ENCODE measurements at regions not wholly inside any gene's neighbourhood (a gene's known extent, or its start where the extent isn't known, plus 50 kb on each side); places are given as distances from the start of the nearest gene placed in this dataset.

GRCh38 chr11:121898903-121899302 lies 217.1 kb downstream of the BLID start:
- no peak for ATAC-seq (ENCODE audit: low read depth)
- H3K36me3 ChIP-seq (ENCODE audit: low read depth): no peaks in the 10 kb centered on the region
- H3K4me1 ChIP-seq (ENCODE audit: insufficient read depth, poor library complexity, severe bottlenecking): peaks cover 25% of the 10 kb centered on the region
- no peaks in the 10 kb centered on the region for H3K27me3 ChIP-seq (ENCODE audit: insufficient read depth, poor library complexity, severe bottlenecking)
- H3K9me3 ChIP-seq (ENCODE audit: severe bottlenecking): no peaks in the 10 kb centered on the region
- no peak overlapping the region for H3K4me3 ChIP-seq (ENCODE audit: severe bottlenecking)
- DNase-seq (ENCODE audit: low spot score): no peak
- H3K27ac ChIP-seq (ENCODE audit: poor library complexity, severe bottlenecking): no peak overlapping the region
- TF ChIP-seq CTCF (IDR thresholded peaks at IDR 0.05; ENCODE audit: poor library complexity, severe bottlenecking): no peak

GRCh38 chr11:121895919-121896318 lies 220.1 kb downstream of the BLID start:
- peaks cover 54% of the 10 kb centered on the region for H3K4me1 ChIP-seq (ENCODE audit: insufficient read depth, poor library complexity, severe bottlenecking)
- H3K27me3 ChIP-seq (ENCODE audit: insufficient read depth, poor library complexity, severe bottlenecking): no peaks in the 10 kb centered on the region
- H3K27ac ChIP-seq (ENCODE audit: poor library complexity, severe bottlenecking): peak overlapping the region; percentile 98
- no peak overlapping the region for H3K4me3 ChIP-seq (ENCODE audit: severe bottlenecking)
- peak; percentile 63 for ATAC-seq (ENCODE audit: low read depth)
- no peaks in the 10 kb centered on the region for H3K36me3 ChIP-seq (ENCODE audit: low read depth)
- no peaks in the 10 kb centered on the region for H3K9me3 ChIP-seq (ENCODE audit: severe bottlenecking)
- no peak for TF ChIP-seq CTCF (IDR thresholded peaks at IDR 0.05; ENCODE audit: poor library complexity, severe bottlenecking)
- no peak for DNase-seq (ENCODE audit: low spot score)

GRCh38 chr11:121894581-121894980 lies 221.4 kb downstream of the BLID start:
- Histone ChIP-seq H3K4me3 (ENCODE audit: severe bottlenecking) (no peak overlapping the region), H3K27ac (ENCODE audit: poor library complexity, severe bottlenecking) (peak overlapping the region; percentile 98), H3K36me3 (ENCODE audit: low read depth) (no peaks in the 10 kb centered on the region), H3K9me3 (ENCODE audit: severe bottlenecking) (no peaks in the 10 kb centered on the region), H3K27me3 (ENCODE audit: insufficient read depth, poor library complexity, severe bottlenecking) (no peaks in the 10 kb centered on the region), H3K4me1 (ENCODE audit: insufficient read depth, poor library complexity, severe bottlenecking) (peaks cover 66% of the 10 kb centered on the region)
- DNase-seq (ENCODE audit: low spot score): no peak
- ATAC-seq (ENCODE audit: low read depth): peak; percentile 11; the same call in 1 of the 3 replicates
- TF ChIP-seq CTCF (IDR thresholded peaks at IDR 0.05; ENCODE audit: poor library complexity, severe bottlenecking): no peak

GRCh38 chr11:121892863-121893262 lies 223.2 kb downstream of the BLID start:
- Histone ChIP-seq H3K27ac (ENCODE audit: poor library complexity, severe bottlenecking) (peak overlapping the region; percentile 98), H3K9me3 (ENCODE audit: severe bottlenecking) (no peaks in the 10 kb centered on the region), H3K4me1 (ENCODE audit: insufficient read depth, poor library complexity, severe bottlenecking) (peaks cover 66% of the 10 kb centered on the region), H3K27me3 (ENCODE audit: insufficient read depth, poor library complexity, severe bottlenecking) (no peaks in the 10 kb centered on the region), H3K36me3 (ENCODE audit: low read depth) (no peaks in the 10 kb centered on the region), H3K4me3 (ENCODE audit: severe bottlenecking) (no peak overlapping the region)
- no peak for TF ChIP-seq CTCF (IDR thresholded peaks at IDR 0.05; ENCODE audit: poor library complexity, severe bottlenecking)
- DNase-seq (ENCODE audit: low spot score) (no peak), ATAC-seq (ENCODE audit: low read depth) (peak; percentile 17)

- no peak for TF ChIP-seq CTCF (IDR thresholded peaks at IDR 0.05; ENCODE audit: poor library complexity, severe bottlenecking)
- Histone ChIP-seq H3K27ac (ENCODE audit: poor library complexity, severe bottlenecking) (peak overlapping the region; percentile 98), H3K36me3 (ENCODE audit: low read depth) (no peaks in the 10 kb centered on the region)
Observed at GRCh38 chr11:121892131-121892681, 223.8 kb downstream of the BLID start.

More at GRCh38 chr11:121892131-121892681, 223.8 kb downstream of the BLID start:
- no peaks in the 10 kb centered on the region for H3K27me3 ChIP-seq (ENCODE audit: insufficient read depth, poor library complexity, severe bottlenecking)
- DNase-seq (ENCODE audit: low spot score) (peak; percentile 85), ATAC-seq (ENCODE audit: low read depth) (peak; percentile 86)
- peaks cover 66% of the 10 kb centered on the region for H3K4me1 ChIP-seq (ENCODE audit: insufficient read depth, poor library complexity, severe bottlenecking)
- no peak overlapping the region for H3K4me3 ChIP-seq (ENCODE audit: severe bottlenecking)
- no peaks in the 10 kb centered on the region for H3K9me3 ChIP-seq (ENCODE audit: severe bottlenecking)

Measured in RWPE2 (cell line).